ENCODE measurements at regions not wholly inside any gene's neighbourhood (a gene's known extent, or its start where the extent isn't known, plus 50 kb on each side); places are given as distances from the start of the nearest gene placed in this dataset.
"Not testable (repeated sequence)": the region's sequence is repeated elsewhere in the genome, so short reads cannot be mapped to it uniquely, and the experiment has no call there.

DNA sequence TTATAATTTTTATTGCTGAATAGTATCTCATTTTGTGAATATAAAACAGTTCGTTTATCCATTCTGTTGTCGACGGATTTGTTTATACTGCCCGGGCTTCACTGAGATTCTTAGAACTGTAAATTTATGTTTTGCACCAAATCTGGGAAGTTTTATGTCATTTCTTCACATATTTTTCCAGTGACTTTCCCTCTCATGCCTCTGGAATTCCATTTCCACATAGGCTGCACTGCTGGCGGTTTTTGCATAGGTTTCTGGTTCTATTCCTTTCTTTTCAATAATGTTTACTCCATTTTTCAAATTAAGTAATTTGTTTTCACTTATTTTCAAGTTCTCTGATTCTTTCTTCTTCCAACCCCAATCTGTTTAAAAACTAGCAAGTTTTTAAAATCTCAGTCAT, 130.1 kb downstream of the NPIPB11 start:
- TF ChIP-seq, protein P1, sequence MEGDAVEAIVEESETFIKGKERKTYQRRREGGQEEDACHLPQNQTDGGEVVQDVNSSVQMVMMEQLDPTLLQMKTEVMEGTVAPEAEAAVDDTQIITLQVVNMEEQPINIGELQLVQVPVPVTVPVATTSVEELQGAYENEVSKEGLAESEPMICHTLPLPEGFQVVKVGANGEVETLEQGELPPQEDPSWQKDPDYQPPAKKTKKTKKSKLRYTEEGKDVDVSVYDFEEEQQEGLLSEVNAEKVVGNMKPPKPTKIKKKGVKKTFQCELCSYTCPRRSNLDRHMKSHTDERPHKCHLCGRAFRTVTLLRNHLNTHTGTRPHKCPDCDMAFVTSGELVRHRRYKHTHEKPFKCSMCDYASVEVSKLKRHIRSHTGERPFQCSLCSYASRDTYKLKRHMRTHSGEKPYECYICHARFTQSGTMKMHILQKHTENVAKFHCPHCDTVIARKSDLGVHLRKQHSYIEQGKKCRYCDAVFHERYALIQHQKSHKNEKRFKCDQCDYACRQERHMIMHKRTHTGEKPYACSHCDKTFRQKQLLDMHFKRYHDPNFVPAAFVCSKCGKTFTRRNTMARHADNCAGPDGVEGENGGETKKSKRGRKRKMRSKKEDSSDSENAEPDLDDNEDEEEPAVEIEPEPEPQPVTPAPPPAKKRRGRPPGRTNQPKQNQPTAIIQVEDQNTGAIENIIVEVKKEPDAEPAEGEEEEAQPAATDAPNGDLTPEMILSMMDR (IDR thresholded peaks at IDR 0.05): not testable (repeated sequence)
- not testable (repeated sequence) for TF ChIP-seq POLR2A, EP300, POLR2AphosphoS5 (IDR thresholded peaks at IDR 0.05)

All from suprapubic skin (tissue), 4 donors.